ENCODE measurements at regions not wholly inside any gene's neighbourhood (a gene's known extent, or its start where the extent isn't known, plus 50 kb on each side); places are given as distances from the start of the nearest gene placed in this dataset.

- no peak for DNase-seq (ENCODE audit: low read depth)
Measured at GRCh38 chr4:108361886-108362285, 193.2 kb upstream of the LEF1 start.

- no peak for DNase-seq (ENCODE audit: low read depth)
Measured at GRCh38 chr4:108361446-108361820, 192.7 kb upstream of the LEF1 start.

GRCh38 chr4:108360754-108361445 lies 192.2 kb upstream of the LEF1 start:
- no peak for DNase-seq (ENCODE audit: low read depth)

- DNase-seq (ENCODE audit: low read depth), result no peak
Measured at GRCh38 chr4:108359986-108360681, 191.4 kb upstream of the LEF1 start.

GRCh38 chr4:108359130-108359985 lies 190.6 kb upstream of the LEF1 start:
- no peak for DNase-seq (ENCODE audit: low read depth)

- DNase-seq (ENCODE audit: low read depth), result no peak
Measured at GRCh38 chr4:108355902-108356535, 187.3 kb upstream of the LEF1 start.

- no peak for DNase-seq (ENCODE audit: low read depth)
Measured at GRCh38 chr4:108355186-108355901, 186.6 kb upstream of the LEF1 start.

GRCh38 chr4:108352664-108353308 lies 184.1 kb upstream of the LEF1 start:
- no peak for DNase-seq (ENCODE audit: low read depth)

- no peak for DNase-seq (ENCODE audit: low read depth)
Measured at GRCh38 chr4:108351791-108352190, 183.1 kb upstream of the LEF1 start.

- no peak for DNase-seq (ENCODE audit: low read depth)
Measured at GRCh38 chr4:108350332-108350731, 181.6 kb upstream of the LEF1 start.

- DNase-seq (ENCODE audit: low read depth), result no peak
Measured at GRCh38 chr4:108346818-108347210, 178.1 kb upstream of the LEF1 start.

GRCh38 chr4:108345862-108346817 lies 177.4 kb upstream of the LEF1 start:
- DNase-seq (ENCODE audit: low read depth), result no peak

GRCh38 chr4:108342325-108342970 lies 173.7 kb upstream of the LEF1 start:
- no peak for DNase-seq (ENCODE audit: low read depth)

- DNase-seq (ENCODE audit: low read depth), result no peak
Measured at GRCh38 chr4:108337923-108338322, 169.2 kb upstream of the LEF1 start.

GRCh38 chr4:108336076-108336475 lies 167.3 kb upstream of the LEF1 start:
- no peak for DNase-seq (ENCODE audit: low read depth)

GRCh38 chr4:108335081-108335480 lies 166.3 kb upstream of the LEF1 start:
- DNase-seq (ENCODE audit: low read depth), result no peak

GRCh38 chr4:108334031-108334430 lies 165.3 kb upstream of the LEF1 start:
- no peak for DNase-seq (ENCODE audit: low read depth)

GRCh38 chr4:108333353-108333942 lies 164.7 kb upstream of the LEF1 start:
- DNase-seq (ENCODE audit: low read depth), result no peak
